ENCODE measurements at regions not wholly inside any gene's neighbourhood (a gene's known extent, or its start where the extent isn't known, plus 50 kb on each side); places are given as distances from the start of the nearest gene placed in this dataset.

DNA sequence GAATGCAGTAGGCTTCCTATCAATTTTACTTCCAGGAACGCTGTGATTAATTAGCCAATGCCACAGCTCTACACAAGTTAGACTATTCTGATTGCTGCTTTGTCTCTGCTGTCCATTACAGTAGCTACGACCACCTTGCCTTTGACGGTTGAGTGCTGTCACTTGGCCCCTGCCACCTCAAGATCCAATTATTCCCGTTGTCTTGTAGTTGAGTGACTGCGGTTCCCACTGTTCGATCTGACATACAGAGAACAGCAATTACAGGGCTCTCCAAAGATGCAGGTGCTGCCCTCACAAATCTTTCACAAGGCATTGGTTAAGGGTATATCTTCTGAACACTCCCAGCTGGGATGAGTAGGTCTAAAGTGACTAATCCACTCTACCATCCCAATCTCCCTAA lies 393.4 kb upstream of the KIF2A start:
- peaks cover 2 to 4% of the 10 kb centered on the region in 2 donors for H3K9me3 Mint-ChIP-seq
- Histone ChIP-seq H3K4me3 (ENCODE audit: low read length) (no peak overlapping the region), H3K36me3 (ENCODE audit: control insufficient read depth, insufficient read depth, low read length) (no peaks in the 10 kb centered on the region), H3K4me1 (ENCODE audit: control insufficient read depth, insufficient read depth, low read length) (no peaks in the 10 kb centered on the region), H3K9me3 (ENCODE audit: control insufficient read depth, insufficient read depth, low read length) (no peaks in the 10 kb centered on the region), H3K27me3 (ENCODE audit: control insufficient read depth, insufficient read depth, low read length) (no peaks in the 10 kb centered on the region), H3K27ac (ENCODE audit: low read length) (no peak overlapping the region)
- ATAC-seq (no peak), DNase-seq (no peak)
- WGBS (ENCODE audit: insufficient coverage), result 92% methylated on average over 6 of the region's 6 CpGs
- H3K27me3 Mint-ChIP-seq (ENCODE audit: low read depth in 2 of 2), result peaks cover 0 to 2% of the 10 kb centered on the region in 2 donors
- intact Hi-C loops (cut with micrococcal nuclease), result no loop called here
- no peaks in the 10 kb centered on the region for H3K4me1 Mint-ChIP-seq
- no peak overlapping the region for H3K4me3 Mint-ChIP-seq
- H3K36me3 Mint-ChIP-seq, result no peaks in the 10 kb centered on the region
- TF ChIP-seq, protein P1, sequence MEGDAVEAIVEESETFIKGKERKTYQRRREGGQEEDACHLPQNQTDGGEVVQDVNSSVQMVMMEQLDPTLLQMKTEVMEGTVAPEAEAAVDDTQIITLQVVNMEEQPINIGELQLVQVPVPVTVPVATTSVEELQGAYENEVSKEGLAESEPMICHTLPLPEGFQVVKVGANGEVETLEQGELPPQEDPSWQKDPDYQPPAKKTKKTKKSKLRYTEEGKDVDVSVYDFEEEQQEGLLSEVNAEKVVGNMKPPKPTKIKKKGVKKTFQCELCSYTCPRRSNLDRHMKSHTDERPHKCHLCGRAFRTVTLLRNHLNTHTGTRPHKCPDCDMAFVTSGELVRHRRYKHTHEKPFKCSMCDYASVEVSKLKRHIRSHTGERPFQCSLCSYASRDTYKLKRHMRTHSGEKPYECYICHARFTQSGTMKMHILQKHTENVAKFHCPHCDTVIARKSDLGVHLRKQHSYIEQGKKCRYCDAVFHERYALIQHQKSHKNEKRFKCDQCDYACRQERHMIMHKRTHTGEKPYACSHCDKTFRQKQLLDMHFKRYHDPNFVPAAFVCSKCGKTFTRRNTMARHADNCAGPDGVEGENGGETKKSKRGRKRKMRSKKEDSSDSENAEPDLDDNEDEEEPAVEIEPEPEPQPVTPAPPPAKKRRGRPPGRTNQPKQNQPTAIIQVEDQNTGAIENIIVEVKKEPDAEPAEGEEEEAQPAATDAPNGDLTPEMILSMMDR (IDR thresholded peaks at IDR 0.05), result no peak
- no peak overlapping the region for H3K27ac Mint-ChIP-seq

DNA sequence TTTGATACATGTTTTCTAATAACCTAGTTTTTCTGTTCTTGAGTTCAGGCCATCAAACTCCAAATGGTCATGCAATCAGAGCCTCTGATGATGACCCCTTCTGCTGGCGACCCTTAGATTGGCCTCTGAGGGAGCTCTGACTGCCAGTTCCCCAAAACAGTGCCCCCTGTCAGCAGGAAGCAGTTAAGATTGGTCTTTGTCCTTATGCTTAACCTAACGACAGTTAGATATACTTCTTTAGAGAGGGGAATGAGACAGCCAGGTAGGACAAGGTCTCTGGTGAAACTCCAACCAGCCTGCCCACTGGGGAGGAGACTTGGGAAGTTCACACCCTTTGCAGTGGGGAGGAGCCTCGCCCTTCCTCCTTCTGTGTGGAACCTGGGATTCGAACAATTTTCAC lies 390.4 kb upstream of the KIF2A start:
- ATAC-seq, result no peak
- no peak overlapping the region for H3K27ac Mint-ChIP-seq
- TF ChIP-seq, protein P1 (IDR thresholded peaks at IDR 0.05), result no peak
- no peak overlapping the region for H3K4me3 Mint-ChIP-seq
- 75% methylated on average over 4 of the region's 4 CpGs for WGBS (ENCODE audit: insufficient coverage)
- no peaks in the 10 kb centered on the region for H3K36me3 Mint-ChIP-seq
- peaks cover 0 to 2% of the 10 kb centered on the region in 2 donors for H3K27me3 Mint-ChIP-seq (ENCODE audit: low read depth in 2 of 2)
- peaks cover 2 to 4% of the 10 kb centered on the region in 2 donors for H3K9me3 Mint-ChIP-seq
- no peaks in the 10 kb centered on the region for H3K9me3 ChIP-seq (ENCODE audit: control insufficient read depth, insufficient read depth, low read length)
- H3K27me3 ChIP-seq (ENCODE audit: control insufficient read depth, insufficient read depth, low read length), result no peaks in the 10 kb centered on the region
- H3K4me1 Mint-ChIP-seq, result no peaks in the 10 kb centered on the region
- H3K27ac ChIP-seq (ENCODE audit: low read length), result no peak overlapping the region
- intact Hi-C loops (cut with micrococcal nuclease), result no loop called here
- H3K4me3 ChIP-seq (ENCODE audit: low read length), result no peak overlapping the region
- no peaks in the 10 kb centered on the region for H3K4me1 ChIP-seq (ENCODE audit: control insufficient read depth, insufficient read depth, low read length)
- DNase-seq, result no peak
- no peaks in the 10 kb centered on the region for H3K36me3 ChIP-seq (ENCODE audit: control insufficient read depth, insufficient read depth, low read length)

DNA sequence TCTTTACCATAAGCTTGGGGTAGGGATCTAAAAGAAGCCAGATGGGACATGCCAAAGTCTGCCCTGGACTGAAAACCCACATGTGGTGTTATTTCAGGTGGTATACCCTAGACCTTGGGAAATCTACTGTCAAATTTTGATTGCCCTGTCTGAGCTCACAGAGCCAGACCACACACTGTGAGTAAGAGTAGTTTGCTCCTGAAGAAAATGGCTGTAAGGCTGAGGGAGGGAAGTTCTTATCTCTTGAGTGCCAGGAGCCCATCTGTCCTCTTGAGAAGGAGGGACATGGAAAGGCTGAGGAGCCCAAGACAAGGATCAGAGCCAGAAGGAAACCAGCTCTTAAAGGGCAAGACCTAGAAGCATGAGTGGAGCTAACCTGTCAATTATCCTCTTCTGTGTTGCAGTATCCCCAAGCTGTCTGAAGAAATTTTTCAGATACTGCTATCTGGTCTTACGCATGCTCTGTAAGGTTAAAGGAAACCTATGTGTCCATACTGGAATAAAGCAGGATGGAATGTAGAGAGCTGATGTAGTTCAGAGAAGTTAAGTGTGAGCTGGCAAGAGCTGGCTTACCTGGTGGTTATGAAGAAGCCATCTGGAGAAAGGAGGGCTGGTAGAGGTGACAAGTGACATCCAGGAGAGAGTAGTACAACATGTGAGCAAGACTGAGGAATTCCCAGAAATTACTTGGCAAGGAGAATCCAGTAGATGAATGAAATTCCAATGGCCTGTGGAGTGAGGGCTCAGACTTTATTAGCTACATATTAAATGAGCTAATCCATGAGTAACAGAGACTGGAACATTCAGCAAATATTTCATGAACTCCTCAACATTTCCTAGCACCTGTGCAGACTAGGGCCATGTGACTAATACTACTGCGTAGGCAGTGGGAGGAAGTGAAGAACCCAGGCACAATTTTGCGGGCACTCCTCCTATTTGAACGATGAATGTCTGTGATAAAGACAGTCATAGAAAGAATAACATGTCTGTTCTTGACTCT lies 389.1 kb upstream of the KIF2A start:
- Mint-ChIP-seq H3K4me3 (no peak overlapping the region), H3K4me1 (no peaks in the 10 kb centered on the region), H3K36me3 (no peaks in the 10 kb centered on the region), H3K27me3 (ENCODE audit: low read depth in 2 of 2) (peaks cover 0 to 2% of the 10 kb centered on the region in 2 donors), H3K27ac (no peak overlapping the region), H3K9me3 (peaks cover 0 to 2% of the 10 kb centered on the region in 2 donors)
- no peaks in the 10 kb centered on the region for H3K27me3 ChIP-seq (ENCODE audit: control insufficient read depth, insufficient read depth, low read length)
- no peaks in the 10 kb centered on the region for H3K36me3 ChIP-seq (ENCODE audit: control insufficient read depth, insufficient read depth, low read length)
- no peak for DNase-seq
- TF ChIP-seq, protein P1 (IDR thresholded peaks at IDR 0.05), result no peak
- no peak for ATAC-seq
- intact Hi-C loops (cut with micrococcal nuclease), result no loop called here
- H3K4me3 ChIP-seq (ENCODE audit: low read length), result no peak overlapping the region
- no peaks in the 10 kb centered on the region for H3K4me1 ChIP-seq (ENCODE audit: control insufficient read depth, insufficient read depth, low read length)
- WGBS (ENCODE audit: insufficient coverage), result 87% methylated on average over 4 of the region's 4 CpGs
- no peaks in the 10 kb centered on the region for H3K9me3 ChIP-seq (ENCODE audit: control insufficient read depth, insufficient read depth, low read length)
- H3K27ac ChIP-seq (ENCODE audit: low read length), result no peak overlapping the region

Measured in natural killer cell (primary cell).